GM18873 (cell line): ENCODE measurements at regions not wholly inside any gene's neighbourhood (a gene's known extent, or its start where the extent isn't known, plus 50 kb on each side); places are given as distances from the start of the nearest gene placed in this dataset.
"Not testable (repeated sequence)": the region's sequence is repeated elsewhere in the genome, so short reads cannot be mapped to it uniquely, and the experiment has no call there.

ENCODE experiments used
- ATAC-seq: cut with Tn5 transposase; IDR thresholded peaks from one replicate; pipeline ENCODE4 v1.9.1; 2021; ENCODE audit warnings: mild to moderate bottlenecking, moderate library complexity, moderate number of reproducible peaks; ENCODE audit not compliant: unreplicated experiment, low FRiP score

DNA sequence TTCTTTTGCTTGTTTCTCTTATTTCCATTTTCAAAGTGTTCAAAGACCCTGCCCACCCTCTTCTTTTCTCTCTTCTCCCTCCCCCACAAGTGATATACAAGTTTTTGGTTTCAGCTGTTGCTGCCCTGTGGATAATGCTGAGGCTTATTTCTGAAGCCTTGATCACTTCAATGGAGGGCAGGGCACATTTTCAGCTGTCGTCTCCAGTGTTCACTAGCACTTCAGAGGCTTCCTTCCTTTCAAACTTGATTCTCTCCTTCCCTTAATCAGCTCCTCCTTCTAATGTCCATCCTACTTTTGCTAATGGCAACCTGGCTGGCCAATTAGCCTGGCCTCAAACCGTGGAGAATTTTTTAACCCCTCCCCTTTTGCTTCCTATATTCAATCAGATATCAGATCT lies 435.7 kb upstream of the RUNX1 start:
- ATAC-seq: no peak

DNA sequence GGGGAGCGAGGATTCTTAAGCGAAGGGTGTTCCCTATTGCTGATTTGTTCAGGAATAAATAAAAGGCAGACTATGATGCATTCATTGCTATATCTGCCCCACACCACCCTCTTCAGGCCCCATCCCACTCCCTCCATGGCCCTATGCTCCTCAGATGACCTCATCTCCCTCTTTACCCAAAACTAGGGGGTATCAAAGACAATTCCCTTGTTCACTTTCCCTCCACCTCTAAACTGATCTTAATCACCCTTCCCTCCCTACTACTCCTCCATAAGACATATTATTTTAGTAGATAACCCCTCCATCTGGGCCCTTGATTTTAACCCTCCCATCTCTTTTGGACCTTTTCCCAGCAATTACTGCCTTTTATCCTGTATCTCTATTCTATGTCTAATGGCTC lies 434.9 kb upstream of the RUNX1 start:
- ATAC-seq: no peak

DNA sequence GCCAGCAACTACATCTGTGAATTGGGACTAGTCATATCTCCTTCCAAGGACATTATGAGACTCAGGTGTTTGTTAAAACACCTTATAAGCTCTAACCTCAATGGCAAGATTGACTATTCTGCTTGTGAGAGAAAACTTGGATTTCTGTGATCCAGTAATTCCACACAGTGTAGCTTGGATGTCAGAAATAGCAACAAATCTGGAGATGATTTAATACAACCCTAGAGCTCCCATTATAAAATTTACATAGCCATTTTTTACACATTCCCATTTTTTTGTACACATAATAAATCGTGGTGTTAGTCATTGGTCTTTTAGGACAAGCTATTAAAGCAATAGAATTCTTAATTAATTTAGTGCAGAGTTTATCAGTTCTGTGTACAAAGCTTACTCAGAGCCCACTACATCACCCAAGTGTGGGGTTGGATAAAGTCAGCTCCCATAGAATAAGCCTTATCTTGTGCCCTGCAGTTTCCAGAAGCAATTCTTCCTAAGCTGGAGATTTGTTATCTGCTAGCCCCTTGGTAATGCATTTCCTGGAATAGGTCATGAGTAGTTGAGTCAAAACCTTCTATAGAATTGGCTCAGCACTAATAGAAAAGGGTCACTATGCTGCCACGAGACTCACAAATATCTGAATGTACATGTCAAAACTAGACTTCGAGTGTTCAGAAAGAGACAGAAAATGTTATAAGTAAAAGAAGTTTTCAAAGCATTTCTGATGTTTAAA lies 434.0 kb upstream of the RUNX1 start:
- no peak for ATAC-seq

DNA sequence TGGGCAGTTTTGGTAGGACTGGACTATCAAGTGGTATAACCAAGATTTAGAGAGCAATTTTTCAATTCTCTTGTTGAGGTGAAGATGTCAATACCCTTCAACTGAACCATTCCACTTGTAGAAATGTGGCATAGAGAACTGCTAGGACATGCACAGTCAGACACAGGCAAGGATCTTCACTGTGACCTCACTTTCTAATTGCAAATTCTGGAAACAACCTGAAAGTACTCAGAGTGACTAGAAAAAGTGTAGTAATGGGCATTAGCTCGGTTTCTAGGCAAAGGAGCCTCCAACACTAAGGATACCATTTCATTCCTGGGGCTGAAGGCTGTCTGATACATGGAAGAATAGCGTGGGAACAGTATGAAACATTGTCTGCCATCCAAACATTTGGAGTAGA lies 433.0 kb upstream of the RUNX1 start:
- no peak for ATAC-seq

DNA sequence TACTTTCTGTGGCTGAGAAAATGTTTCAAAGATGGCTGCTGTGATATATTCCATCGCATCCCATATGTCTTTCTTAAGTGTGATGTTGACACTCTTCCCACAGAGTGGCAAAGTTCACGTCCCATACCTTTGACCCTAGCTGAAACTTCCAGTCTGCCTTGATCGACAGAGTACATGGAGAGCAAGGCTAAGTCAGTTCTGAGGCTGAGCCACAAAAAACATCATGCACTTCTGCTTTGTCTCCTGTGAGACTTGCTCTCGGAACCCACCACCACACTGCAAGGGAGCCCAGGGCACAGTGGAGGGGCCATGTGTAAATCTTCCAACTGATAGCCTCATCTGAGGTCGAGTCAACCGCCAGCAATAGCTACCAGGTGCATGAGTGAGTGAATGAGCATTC lies 431.9 kb upstream of the RUNX1 start:
- no peak for ATAC-seq

DNA sequence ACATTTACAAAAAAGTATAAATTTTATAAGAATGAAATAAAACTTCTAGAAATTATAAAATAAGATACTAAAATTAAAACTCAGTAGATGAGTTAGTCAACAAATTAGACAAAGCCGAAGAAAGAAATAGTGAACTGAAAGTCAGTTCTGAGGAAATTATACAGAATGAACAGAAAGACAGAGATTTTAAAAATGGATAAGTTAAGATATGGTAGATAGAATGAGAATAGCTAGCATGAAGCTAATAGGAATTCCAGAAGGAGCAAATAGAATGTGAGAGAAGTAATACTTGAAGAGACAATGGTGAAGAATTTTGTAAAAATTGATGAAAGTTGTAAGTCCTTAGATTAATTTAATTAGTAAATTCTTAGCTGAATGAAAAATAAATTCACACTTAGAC lies 430.4 kb upstream of the RUNX1 start:
- ATAC-seq: no peak

DNA sequence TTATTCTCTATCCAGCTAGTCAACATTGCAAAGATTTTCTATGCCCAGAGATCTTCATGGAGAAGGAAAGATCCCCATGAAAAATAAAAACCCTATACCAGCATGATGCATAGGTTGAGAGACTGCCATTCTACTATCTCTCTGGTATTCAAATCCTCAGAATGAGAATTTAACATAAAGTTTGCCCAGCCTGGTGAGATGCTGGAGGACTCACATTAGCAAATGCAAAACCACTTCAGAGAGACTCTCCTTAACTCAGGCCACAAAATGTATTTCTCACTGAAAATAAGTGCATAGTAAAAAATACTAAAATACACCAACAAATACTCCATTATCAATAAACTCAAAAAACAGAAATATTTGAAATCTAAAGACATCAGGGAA lies 430.0 kb upstream of the RUNX1 start:
- no peak for ATAC-seq

DNA sequence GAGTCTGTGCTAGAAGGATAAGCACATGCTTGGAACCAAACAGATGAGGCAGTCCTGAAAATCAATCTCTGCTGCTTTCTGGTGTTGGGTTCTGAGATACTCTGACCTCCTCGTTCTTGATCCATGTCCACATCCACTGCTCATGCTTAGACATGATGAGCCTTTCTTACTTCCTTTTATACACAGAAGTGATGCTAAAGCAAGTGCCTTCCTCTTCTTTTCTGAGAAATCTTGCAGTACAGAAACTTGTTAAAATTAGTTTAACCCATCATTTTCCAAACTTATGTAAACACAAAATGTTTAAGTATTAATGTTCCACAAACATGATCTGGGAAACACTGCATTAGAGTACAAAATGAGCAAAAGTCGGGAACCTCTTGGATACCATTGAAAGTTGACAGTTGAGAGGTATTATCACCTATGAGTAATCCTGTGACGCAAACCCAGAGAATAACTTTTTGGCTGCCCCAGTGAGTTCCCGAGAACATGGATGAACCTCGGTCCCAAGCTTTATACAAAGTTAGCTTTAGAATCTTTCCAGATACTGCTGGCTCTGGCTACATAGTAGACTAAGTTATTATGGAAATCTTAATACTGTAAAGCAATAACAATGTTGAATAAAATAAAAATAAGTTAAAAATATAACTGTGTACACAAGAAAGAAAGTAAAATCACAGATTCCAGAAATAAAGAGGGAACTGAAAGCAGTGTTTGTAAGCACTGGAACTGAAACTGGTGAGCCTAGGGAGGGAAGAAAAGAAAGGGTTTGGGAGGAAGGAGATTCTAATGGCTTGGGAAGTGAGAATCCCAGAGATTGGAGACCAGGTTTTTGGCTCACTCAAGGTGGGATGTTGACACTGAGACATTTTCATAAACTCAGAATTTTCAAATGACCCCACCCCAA lies 429.3 kb upstream of the RUNX1 start:
- ATAC-seq: no peak

DNA sequence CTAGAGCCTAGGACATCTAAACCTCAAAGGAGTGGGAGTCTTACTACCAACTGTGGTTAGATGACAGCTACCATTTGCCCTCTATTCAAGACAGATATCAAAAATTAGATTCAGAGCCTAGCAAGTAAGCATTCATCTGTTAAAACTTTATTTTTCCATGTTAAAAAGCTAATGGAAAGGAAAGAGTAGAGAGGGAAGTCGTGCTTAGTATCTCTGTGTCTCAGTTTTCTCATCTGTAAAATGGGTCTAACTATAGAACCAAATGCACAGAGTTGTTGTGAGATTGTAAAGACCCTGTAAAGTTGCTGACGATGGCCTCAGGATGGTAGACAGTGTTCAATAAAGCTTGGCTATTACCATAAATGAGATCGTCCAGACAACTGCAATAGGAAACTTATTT lies 428.5 kb upstream of the RUNX1 start:
- no peak for ATAC-seq

DNA sequence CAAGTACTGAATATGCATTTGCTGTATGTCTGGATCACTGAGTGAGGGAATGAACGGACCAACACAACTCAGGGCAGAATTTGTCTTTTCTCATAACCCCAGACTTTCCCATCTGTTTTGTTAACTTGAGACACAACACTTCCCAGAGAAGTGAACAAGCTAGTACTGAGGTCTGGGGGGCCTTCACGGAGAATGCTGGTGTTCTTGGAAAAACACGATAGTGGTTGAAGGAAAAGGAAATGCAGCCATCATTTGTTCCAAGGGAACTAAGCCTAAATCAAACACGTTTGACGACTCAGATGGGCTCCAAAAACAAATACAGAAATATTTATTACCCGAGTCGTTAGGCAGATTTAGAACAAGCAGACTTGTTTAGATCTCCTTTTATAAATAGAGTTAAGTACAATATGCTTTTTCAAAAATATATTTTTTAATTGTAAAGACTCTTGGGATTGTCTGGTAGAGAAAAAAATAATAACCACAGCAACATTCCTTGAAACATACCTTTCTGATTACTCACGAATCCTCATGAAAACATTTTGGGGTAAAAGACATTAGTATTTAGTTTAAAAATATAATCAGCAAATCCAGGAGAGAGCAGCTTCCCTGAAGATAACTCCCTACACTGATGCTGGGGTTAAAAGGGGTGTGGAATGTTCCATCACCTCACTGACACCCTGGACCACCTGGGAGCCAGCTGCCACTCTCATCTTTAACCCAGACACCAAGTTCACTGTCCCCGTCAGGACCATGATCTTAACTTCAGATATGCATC lies 427.7 kb upstream of the RUNX1 start:
- no peak for ATAC-seq

DNA sequence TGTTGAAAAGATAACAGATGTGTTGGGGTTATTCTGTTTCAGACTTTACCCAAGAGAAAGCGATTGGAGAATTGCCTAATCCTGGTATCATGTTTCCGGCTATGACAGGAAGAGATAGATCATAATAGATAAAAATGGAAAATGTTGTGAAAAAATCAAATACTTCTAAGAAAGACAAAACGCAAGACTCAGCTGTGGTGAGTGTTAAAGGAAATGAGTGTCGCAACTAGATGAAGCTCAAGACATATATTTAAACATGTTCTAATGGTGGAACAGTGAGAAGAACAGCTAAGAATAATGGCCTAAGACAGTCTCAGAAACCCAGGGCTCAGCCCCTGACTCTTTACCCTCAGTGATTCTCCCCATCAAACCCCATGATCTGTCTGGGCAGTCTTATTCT lies 426.7 kb upstream of the RUNX1 start:
- ATAC-seq: no peak

DNA sequence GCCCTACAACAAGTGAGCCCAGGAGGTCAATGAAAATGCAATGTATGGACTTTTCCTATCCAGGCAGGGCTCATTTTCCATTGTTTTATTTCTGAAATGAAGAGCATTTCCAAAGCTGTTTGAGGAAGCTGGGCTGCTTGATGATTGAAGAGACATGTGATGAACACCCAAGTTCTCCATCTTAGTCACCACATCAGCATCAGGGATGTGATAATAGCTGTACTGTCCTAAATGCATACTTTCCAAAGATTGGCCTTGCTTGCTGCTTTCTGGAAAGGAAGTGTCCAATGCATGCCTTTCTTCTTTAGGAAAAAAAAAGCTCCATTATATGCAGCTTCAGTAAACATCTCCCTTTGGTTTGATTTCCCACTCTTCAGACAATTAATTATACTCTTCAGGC lies 425.9 kb upstream of the RUNX1 start:
- ATAC-seq: no peak

DNA sequence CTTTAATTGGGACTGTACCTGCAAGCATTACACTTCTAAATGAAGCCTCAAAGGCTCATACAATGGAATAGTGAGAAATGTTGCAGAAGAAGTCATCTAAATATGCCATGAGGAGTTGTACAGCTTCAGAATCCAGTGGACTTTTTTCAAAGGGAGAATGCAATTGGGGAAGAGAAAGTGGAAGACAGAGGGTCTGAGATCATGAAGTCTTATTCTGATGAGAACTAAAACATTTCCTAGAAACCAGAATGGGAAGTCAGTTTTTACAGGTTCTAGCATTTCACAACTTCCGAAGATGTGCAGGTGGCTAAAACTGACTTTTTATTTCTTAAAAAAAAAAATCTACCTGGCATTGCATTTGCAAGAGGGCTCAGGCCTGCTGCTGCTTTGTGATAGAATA lies 424.4 kb upstream of the RUNX1 start:
- ATAC-seq: no peak

DNA sequence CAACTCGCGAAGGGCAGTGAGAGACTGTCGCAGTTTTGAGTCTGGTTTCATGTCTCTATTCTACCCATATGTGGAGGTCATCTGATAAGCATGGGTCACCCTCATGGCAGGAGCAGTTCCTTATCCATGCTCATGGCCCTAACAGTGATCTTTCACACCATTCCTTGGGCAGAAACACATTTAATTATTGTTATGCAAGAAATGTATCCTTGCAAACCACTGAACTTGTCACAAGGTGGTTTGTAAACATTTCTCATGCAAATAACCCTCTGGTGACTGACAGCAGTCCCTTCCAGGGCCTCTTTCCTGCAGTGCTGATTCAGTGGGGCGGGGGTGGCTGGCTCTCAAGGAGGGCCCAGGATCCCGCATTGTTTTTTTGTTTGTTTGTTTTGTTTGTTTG lies 421.4 kb upstream of the RUNX1 start:
- no peak for ATAC-seq

DNA sequence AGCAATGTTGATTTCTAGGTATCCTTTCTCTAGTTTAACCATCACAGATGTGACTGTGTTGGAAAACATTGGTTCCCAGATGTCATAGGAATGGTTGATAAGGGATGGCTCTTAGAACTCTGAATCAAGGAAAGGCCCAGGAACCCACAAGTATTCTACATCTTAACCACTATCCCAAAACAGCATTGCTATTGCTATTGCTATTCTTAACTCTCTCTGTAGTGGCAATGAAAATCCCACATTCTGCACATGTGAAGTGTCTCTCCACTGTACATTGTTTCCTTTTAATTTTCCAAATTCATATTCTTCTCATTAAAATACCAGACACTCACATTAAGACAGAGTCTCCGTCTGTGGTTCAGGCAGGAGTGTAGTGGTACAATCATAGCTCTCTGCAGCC lies 420.4 kb upstream of the RUNX1 start:
- ATAC-seq: no peak

DNA sequence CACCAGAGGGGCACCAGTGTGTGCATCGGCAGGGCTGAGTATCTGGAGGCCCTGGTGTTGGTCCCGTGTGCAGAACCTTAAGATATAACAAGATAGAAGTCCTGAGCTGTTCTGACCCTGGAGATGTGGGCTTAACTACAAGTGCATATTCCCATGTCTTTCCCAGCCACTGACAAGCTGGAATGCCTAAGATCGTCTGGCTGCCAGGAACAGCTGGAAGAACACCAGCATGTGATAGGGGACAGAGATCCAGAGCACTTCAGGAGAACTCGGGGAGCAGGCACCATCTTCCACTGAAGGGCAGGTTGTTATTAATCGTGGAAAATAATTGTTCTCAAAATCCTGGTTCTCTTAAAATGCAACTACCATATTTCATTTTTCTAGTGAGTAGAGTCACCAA lies 419.9 kb upstream of the RUNX1 start:
- ATAC-seq: no peak

DNA sequence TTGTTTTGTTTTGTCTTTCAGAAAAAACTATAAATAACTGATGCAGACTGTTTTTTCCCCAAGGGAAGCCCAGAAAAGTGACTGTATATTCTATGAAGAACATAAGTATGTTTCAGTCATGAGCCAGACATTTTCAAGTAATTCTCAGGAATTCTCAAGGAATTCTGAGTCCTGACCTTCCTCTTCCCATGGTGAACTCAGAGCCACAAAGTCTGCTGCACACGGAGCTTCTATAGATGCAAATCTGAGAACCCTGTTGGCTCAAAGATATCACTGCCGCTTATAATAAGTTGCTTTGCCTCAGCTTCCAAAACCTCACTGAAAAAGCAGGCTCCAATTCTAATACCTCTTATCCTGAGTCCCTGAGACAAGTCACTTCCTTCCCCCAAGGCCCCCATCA lies 418.5 kb upstream of the RUNX1 start:
- ATAC-seq: no peak

DNA sequence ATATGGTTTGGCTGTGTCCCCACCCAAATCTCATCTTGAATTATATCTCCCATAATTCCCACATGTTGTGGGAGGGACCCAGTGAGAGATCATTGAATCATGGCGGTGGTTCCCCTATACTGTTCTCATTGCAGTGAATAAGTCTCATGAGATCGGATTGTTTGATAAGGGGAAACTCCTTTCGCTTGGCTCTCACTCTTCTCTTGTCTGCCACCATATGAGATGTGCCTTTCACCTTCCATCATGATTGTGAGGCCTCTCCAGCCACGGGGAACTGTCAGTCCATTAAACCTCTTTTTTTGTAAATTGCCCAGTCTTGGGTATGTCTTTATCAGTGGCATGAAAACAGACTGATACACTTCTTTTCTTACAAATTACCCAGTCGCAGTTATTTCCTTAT lies 417.6 kb upstream of the RUNX1 start:
- not testable (repeated sequence) for ATAC-seq

DNA sequence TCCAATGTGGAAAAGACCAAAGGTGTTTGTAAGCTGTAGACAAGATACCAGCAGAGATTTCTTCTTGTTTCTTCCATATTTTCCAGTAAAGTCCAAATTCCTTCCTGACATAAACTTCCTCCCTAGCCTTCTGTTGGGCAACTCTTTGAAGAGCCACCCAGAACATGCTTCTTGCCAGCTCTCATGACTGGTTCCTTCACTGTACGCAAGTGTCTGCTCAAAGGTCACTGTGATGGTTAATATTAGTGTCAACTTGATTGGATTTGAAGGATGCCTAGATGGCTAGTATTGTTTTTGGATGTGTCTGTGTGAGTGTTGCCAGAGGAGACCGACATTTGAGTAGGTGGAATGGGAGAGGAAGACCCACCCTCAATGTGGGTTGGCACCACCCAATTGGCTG lies 416.6 kb upstream of the RUNX1 start:
- ATAC-seq: no peak

DNA sequence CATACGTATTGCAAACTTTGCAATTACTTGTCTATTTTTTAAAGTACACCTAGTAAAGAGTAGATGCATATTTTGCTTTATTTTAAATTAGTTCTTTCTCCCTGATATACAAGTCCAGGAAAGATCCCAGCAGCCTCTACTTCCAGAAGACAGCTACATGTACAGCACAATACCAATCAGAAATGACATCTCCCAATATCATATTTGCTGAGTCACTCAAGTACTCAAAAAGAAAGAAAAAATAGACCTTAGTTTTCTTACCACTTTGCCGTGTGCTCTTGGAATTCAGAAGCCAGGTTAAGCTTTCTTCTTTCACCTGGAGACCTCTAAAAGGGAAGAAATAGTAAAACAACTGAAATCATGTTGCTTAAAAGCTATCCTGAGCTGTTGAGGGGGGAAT lies 412.6 kb upstream of the RUNX1 start:
- ATAC-seq: no peak

DNA sequence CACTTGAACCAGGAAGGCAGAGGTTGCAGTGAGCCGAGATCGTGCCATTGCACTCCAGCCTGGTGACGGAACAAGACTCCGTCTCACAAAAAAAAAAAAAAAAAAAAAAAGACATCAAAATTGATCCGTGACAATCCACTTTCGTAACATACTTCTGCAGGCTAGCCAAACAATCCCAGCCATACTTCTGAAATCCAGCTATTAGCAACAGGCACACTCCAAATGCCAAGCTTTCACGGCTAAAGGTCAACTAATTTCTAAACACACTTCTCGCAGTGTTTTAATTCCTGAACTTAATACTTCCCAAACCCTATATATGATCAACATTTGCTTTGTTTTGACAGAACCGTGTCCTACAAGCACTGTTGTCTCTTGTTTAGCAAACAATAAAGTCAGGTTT lies 411.3 kb upstream of the RUNX1 start:
- ATAC-seq: no peak
